ENCODE measurements at regions not wholly inside any gene's neighbourhood (a gene's known extent, or its start where the extent isn't known, plus 50 kb on each side); places are given as distances from the start of the nearest gene placed in this dataset.

DNA sequence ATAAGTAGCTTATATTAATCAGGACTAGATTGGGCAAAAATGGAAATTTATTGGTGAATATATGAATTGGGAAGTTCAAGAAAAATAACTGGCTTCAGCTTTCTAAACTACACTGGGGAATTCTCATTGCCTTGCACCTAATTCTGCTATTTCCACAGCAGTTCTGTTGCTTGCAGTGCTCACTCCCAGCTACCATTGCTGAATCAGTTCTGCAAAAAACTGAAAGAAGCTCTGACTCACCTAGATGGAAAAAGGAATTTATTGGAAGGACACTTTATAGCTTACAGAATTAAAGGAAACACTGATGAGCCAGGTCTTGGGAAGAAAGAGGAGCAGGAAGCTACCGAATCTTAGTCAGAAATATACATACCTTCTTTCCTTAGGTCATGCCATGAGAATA lies 60.3 kb upstream of the ACVR1 start:
- TF ChIP-seq POLR2AphosphoS5 (IDR thresholded peaks at IDR 0.05) (no peak), POLR2A (IDR thresholded peaks at IDR 0.05) (no peak)
- TF ChIP-seq, protein P1, sequence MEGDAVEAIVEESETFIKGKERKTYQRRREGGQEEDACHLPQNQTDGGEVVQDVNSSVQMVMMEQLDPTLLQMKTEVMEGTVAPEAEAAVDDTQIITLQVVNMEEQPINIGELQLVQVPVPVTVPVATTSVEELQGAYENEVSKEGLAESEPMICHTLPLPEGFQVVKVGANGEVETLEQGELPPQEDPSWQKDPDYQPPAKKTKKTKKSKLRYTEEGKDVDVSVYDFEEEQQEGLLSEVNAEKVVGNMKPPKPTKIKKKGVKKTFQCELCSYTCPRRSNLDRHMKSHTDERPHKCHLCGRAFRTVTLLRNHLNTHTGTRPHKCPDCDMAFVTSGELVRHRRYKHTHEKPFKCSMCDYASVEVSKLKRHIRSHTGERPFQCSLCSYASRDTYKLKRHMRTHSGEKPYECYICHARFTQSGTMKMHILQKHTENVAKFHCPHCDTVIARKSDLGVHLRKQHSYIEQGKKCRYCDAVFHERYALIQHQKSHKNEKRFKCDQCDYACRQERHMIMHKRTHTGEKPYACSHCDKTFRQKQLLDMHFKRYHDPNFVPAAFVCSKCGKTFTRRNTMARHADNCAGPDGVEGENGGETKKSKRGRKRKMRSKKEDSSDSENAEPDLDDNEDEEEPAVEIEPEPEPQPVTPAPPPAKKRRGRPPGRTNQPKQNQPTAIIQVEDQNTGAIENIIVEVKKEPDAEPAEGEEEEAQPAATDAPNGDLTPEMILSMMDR (IDR thresholded peaks at IDR 0.05), result no peak

Measured in upper lobe of left lung (tissue), 4 donors.